BLaER1 treated with 17β-estradiol and CSF1 and Interleukin-3, amounts not matched to agents 10 nM and 100 nM (cell line): ENCODE measurements at regions not wholly inside any gene's neighbourhood (a gene's known extent, or its start where the extent isn't known, plus 50 kb on each side); places are given as distances from the start of the nearest gene placed in this dataset.

Experiments used
- H3K27ac ChIP-seq, 11 experiments: shearing (Covaris generic); formaldehyde crosslinking; 2 replicates each; pipeline ENCODE4 v1.8.1; 2022
- H3K27me3 ChIP-seq, 11 experiments: shearing (Covaris generic); formaldehyde crosslinking; 2 replicates each; pipeline ENCODE4 v1.8.1; 2022
- H3K36me3 ChIP-seq, 11 experiments: shearing (Covaris generic); formaldehyde crosslinking; 2 replicates each; pipeline ENCODE4 v1.8.1; 2022
- H3K4me1 ChIP-seq, 10 experiments: shearing (Covaris generic); formaldehyde crosslinking; 2 replicates each; pipeline ENCODE4 v1.8.1; 2022
- H3K4me2 ChIP-seq, 11 experiments: shearing (Covaris generic); formaldehyde crosslinking; 2 replicates each; pipeline ENCODE4 v1.8.1; 2022
- H3K4me3 ChIP-seq, 10 experiments: shearing (Covaris generic); formaldehyde crosslinking; 2 replicates each; pipeline ENCODE4 v1.8.1; 2022
- H3K9ac ChIP-seq, 11 experiments: shearing (Covaris generic); formaldehyde crosslinking; 2 replicates each; pipeline ENCODE4 v1.8.1; 2022
- H3K9me3 ChIP-seq, 11 experiments: shearing (Covaris generic); formaldehyde crosslinking; replicated peaks in 1 of 11; 2 replicates each; pipeline ENCODE4 v1.8.1; 2022
- H4K20me1 ChIP-seq, 11 experiments: shearing (Covaris generic); formaldehyde crosslinking; 2 replicates each; pipeline ENCODE4 v1.8.1; 2022
- Cebpa-rat ChIP-seq, 11 experiments: shearing (Covaris generic); IDR thresholded peaks; 2 replicates each; pipeline ENCODE4 v1.8.1; 2022

- H3K9me3 ChIP-seq, result peaks cover 0 to 12% (median 7%) of the 10 kb centered on the region in 11 experiments; a peak in 11 of 22 replicates
- H3K36me3 ChIP-seq, result no peaks in the 10 kb centered on the region
- H3K4me2 ChIP-seq, result no peak overlapping the region
- no peak overlapping the region for H3K9ac ChIP-seq
- no peak overlapping the region for H3K4me3 ChIP-seq
- no peaks in the 10 kb centered on the region for H3K27me3 ChIP-seq
- TF ChIP-seq Cebpa-rat (IDR thresholded peaks at IDR 0.05), result no peak
- H4K20me1 ChIP-seq, result no peaks in the 10 kb centered on the region
- H3K4me1 ChIP-seq, result no peaks in the 10 kb centered on the region
- H3K27ac ChIP-seq, result no peak overlapping the region
Observed at GRCh38 chr13:89812856-89813255, 1534.6 kb upstream of the MIR17HG start.

GRCh38 chr13:89816404-89816803, 1531.1 kb upstream of the MIR17HG start:
- Histone ChIP-seq H3K4me2 (no peak overlapping the region), H4K20me1 (no peaks in the 10 kb centered on the region), H3K27ac (no peak overlapping the region), H3K9me3 (peaks cover 0 to 16% (median 7%) of the 10 kb centered on the region in 11 experiments; a peak in 11 of 22 replicates), H3K4me3 (no peak overlapping the region), H3K4me1 (no peaks in the 10 kb centered on the region), H3K9ac (no peak overlapping the region), H3K36me3 (no peaks in the 10 kb centered on the region), H3K27me3 (no peaks in the 10 kb centered on the region)
- TF ChIP-seq Cebpa-rat (IDR thresholded peaks at IDR 0.05), result no peak

DNA sequence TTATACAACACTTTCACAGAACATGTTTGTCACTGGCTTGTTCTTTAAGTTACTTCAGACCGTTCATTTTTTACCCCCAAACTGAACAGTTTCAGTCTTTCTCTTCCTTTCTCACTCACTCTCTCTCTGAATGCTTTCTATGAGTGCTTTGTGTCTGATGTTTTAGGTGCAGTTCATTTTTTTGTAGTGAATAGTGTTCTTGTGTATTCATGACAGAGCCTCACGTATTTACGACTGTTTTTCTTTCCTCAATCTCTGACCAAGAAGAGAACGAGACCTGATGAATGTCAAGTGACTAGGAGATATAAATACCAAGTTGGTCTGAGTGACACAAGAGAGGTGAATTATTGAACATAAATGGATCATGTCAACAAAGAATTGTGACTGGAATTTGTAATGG, 1525.0 kb upstream of the MIR17HG start:
- Histone ChIP-seq H3K27ac (no peak overlapping the region), H4K20me1 (no peaks in the 10 kb centered on the region), H3K4me3 (no peak overlapping the region), H3K27me3 (no peaks in the 10 kb centered on the region), H3K4me2 (no peak overlapping the region), H3K9ac (no peak overlapping the region), H3K36me3 (no peaks in the 10 kb centered on the region), H3K9me3 (peaks cover 0 to 8% (median under 1%) of the 10 kb centered on the region in 11 experiments; a peak in 6 of 22 replicates), H3K4me1 (no peaks in the 10 kb centered on the region)
- TF ChIP-seq Cebpa-rat (IDR thresholded peaks at IDR 0.05), result no peak

- H3K4me2 ChIP-seq, result no peak overlapping the region
- TF ChIP-seq Cebpa-rat (IDR thresholded peaks at IDR 0.05), result no peak
Observed at GRCh38 chr13:89827552-89827951, 1519.9 kb upstream of the MIR17HG start.

DNA sequence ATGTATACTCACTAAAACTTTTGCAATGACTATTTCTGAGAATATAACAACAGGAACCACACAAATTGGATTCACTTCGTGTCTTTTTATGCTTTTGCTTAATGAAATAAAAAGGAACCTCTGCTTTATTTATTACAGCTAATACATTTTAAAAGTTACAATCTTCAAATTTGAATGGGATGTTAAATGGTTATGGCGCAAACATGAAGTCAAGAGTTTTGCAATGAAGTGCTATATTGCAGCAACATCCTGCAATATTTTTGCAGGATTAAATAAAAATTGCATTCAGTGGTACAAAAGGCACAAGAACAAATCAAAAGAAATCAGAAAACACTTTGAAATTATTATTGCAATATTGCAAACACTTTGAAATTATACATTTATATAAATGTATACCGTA, 1519.0 kb upstream of the MIR17HG start:
- H3K4me2 ChIP-seq, result no peak overlapping the region
- no peaks in the 10 kb centered on the region for H4K20me1 ChIP-seq
- H3K4me3 ChIP-seq, result no peak overlapping the region
- no peak overlapping the region for H3K27ac ChIP-seq
- no peaks in the 10 kb centered on the region for H3K4me1 ChIP-seq
- H3K36me3 ChIP-seq, result no peaks in the 10 kb centered on the region
- no peak for TF ChIP-seq Cebpa-rat (IDR thresholded peaks at IDR 0.05)
- no peak overlapping the region for H3K9ac ChIP-seq
- no peaks in the 10 kb centered on the region for H3K27me3 ChIP-seq
- H3K9me3 ChIP-seq, result no peaks in the 10 kb centered on the region

More at GRCh38 chr13:89827552-89827951, 1519.9 kb upstream of the MIR17HG start:
- Histone ChIP-seq H4K20me1 (no peaks in the 10 kb centered on the region), H3K9ac (no peak overlapping the region), H3K4me3 (no peak overlapping the region), H3K9me3 (no peaks in the 10 kb centered on the region), H3K27ac (no peak overlapping the region), H3K4me1 (no peaks in the 10 kb centered on the region), H3K27me3 (no peaks in the 10 kb centered on the region), H3K36me3 (no peaks in the 10 kb centered on the region)

DNA sequence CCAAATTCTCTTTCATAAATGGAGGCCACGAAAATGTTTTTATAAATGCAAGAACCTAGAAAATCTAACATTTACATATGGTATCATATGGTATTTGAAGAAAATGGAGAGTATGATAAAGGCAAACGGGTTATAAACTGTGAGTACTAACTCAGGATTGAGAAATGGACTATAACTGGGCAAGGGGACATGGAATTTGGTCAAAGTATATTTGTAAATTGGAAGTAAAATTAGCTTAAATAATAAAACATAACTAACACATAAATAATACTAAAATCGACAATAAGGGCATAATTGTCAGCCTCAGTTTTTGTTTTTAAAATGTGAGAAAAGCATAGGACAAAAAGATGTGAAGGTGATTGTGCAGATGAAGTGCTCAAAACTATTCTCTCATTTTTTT, 1516.3 kb upstream of the MIR17HG start:
- Histone ChIP-seq H3K9ac (no peak overlapping the region), H3K27ac (no peak overlapping the region), H3K36me3 (no peaks in the 10 kb centered on the region), H3K4me3 (no peak overlapping the region), H3K4me2 (no peak overlapping the region), H3K9me3 (no peaks in the 10 kb centered on the region), H3K4me1 (no peaks in the 10 kb centered on the region), H4K20me1 (no peaks in the 10 kb centered on the region), H3K27me3 (no peaks in the 10 kb centered on the region)
- TF ChIP-seq Cebpa-rat (IDR thresholded peaks at IDR 0.05), result no peak

DNA sequence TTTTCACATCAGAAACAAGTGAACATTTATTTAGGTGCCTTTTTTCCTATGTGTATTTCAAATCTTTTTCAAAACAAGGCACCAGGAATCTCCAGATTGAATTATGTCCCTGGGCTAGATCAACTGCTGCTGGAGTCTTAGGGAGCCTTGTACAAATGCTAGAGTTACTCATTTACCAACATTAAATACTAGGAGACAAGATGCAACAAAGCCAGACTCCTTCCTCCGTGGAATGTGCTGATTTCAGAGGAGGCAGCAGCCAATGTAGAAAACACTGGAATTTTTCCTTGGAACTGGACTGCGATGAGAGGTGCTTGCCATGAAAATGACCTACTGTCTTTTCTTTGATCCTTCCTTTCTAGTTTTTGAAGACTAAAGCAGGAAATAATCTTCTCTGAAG, 1514.7 kb upstream of the MIR17HG start:
- Histone ChIP-seq H3K27me3 (no peaks in the 10 kb centered on the region), H3K9ac (no peak overlapping the region), H3K27ac (no peak overlapping the region), H3K36me3 (no peaks in the 10 kb centered on the region), H3K4me1 (no peaks in the 10 kb centered on the region), H3K9me3 (no peaks in the 10 kb centered on the region), H3K4me2 (no peak overlapping the region), H3K4me3 (no peak overlapping the region), H4K20me1 (no peaks in the 10 kb centered on the region)
- no peak for TF ChIP-seq Cebpa-rat (IDR thresholded peaks at IDR 0.05)

- Histone ChIP-seq H3K4me1 (no peaks in the 10 kb centered on the region), H3K4me3 (no peak overlapping the region), H3K27ac (no peak overlapping the region), H3K9ac (no peak overlapping the region), H3K9me3 (no peaks in the 10 kb centered on the region), H3K27me3 (no peaks in the 10 kb centered on the region), H4K20me1 (no peaks in the 10 kb centered on the region), H3K36me3 (no peaks in the 10 kb centered on the region), H3K4me2 (no peak overlapping the region)
- no peak for TF ChIP-seq Cebpa-rat (IDR thresholded peaks at IDR 0.05)
Observed at GRCh38 chr13:89843621-89844020, 1503.9 kb upstream of the MIR17HG start.

DNA sequence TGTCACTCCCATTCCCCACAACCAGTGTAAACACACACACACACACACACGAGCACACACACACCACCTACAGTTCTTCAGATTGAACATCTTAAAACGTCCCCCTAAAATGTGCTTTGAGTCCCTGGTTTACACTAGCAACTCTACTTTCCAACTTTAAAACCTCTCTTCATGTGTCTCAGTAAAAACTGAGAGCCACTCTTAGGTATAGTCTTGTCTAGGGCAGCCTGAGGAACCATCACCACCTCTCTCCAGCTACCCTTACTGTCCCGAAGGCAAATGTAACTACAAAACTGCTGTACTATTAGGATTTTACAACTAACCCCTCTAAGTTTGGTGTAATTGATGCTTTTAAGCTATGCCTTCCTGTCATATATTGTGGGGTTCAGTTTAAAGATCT, 1501.6 kb upstream of the MIR17HG start:
- no peak overlapping the region for H3K27ac ChIP-seq
- H3K4me3 ChIP-seq, result no peak overlapping the region
- no peak overlapping the region for H3K9ac ChIP-seq
- TF ChIP-seq Cebpa-rat (IDR thresholded peaks at IDR 0.05), result no peak
- H3K36me3 ChIP-seq, result no peaks in the 10 kb centered on the region
- H4K20me1 ChIP-seq, result no peaks in the 10 kb centered on the region
- no peaks in the 10 kb centered on the region for H3K27me3 ChIP-seq
- H3K9me3 ChIP-seq, result peaks cover 4 to 12% (median 8%) of the 10 kb centered on the region in 11 experiments; a peak in 19 of 22 replicates
- H3K4me2 ChIP-seq, result no peak overlapping the region
- H3K4me1 ChIP-seq, result no peaks in the 10 kb centered on the region

- no peak for TF ChIP-seq Cebpa-rat (IDR thresholded peaks at IDR 0.05)
Observed at GRCh38 chr13:89846926-89847585, 1500.4 kb upstream of the MIR17HG start.

More at GRCh38 chr13:89846926-89847585, 1500.4 kb upstream of the MIR17HG start:
- no peak overlapping the region for H3K27ac ChIP-seq
- H3K27me3 ChIP-seq, result no peaks in the 10 kb centered on the region
- peaks cover 4 to 12% (median 8%) of the 10 kb centered on the region in 11 experiments; a peak in 19 of 22 replicates for H3K9me3 ChIP-seq
- no peak overlapping the region for H3K4me3 ChIP-seq
- H3K9ac ChIP-seq, result no peak overlapping the region
- H3K4me1 ChIP-seq, result no peaks in the 10 kb centered on the region
- H4K20me1 ChIP-seq, result no peaks in the 10 kb centered on the region
- no peaks in the 10 kb centered on the region for H3K36me3 ChIP-seq
- no peak overlapping the region for H3K4me2 ChIP-seq
